Large intestine (tissue), 3 donors: ENCODE measurements at regions not wholly inside any gene's neighbourhood (a gene's known extent, or its start where the extent isn't known, plus 50 kb on each side); places are given as distances from the start of the nearest gene placed in this dataset.

Experiments used
- DNase-seq, 2 donors: peaks; one replicate each; pipeline versions ENCODE4 v3.0.0 to v3.0.0-alpha.2; 2013
- H3K27ac ChIP-seq: one replicate; pipeline ENCODE4 v1.5.1; 2013; ENCODE audit warnings: low read length
- H3K27me3 ChIP-seq: 2 replicates; pipeline ENCODE4 v1.6.1; 2013; ENCODE audit warnings: low read length; ENCODE audit not compliant: control insufficient read depth, insufficient read depth
- H3K36me3 ChIP-seq: 2 replicates; pipeline ENCODE4 v1.6.1; 2013; ENCODE audit warnings: low read length; ENCODE audit not compliant: control insufficient read depth, insufficient read depth
- H3K4me1 ChIP-seq: one replicate; pipeline ENCODE4 v1.6.1; 2013; ENCODE audit warnings: low read length; ENCODE audit not compliant: control insufficient read depth, insufficient read depth
- H3K4me3 ChIP-seq: one replicate; pipeline ENCODE4 v1.5.1; 2013; ENCODE audit warnings: low read length
- H3K9me3 ChIP-seq: one replicate; pipeline ENCODE4 v1.6.1; 2013; ENCODE audit warnings: mild to moderate bottlenecking, low read depth, low read length, moderate library complexity; ENCODE audit not compliant: control insufficient read depth
- WGBS: methylation state at CpG from one replicate; pipeline ENCODE4 v1.1.5; 2013; ENCODE audit warnings: low lambda C conversion rate; ENCODE audit not compliant: insufficient coverage; 5-methylcytosine and 5-hydroxymethylcytosine counted together

DNA sequence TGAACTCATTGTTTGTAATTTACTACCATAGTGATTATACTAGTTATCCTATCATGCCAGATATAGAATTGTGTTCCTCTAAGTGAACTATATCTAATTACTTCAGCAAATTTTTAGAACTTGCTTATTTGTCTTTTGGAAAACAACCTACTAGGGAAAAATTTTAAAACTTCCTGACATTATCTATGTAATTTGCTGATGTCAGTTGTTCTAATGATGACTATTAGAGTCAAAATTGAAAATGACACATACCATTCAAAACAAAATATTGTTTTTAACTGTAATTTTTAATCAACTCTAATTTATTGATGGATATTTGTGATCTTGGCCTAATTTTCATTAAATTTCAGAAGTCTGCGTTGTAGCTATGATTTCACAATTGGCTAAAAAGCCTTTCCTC lies 106.7 kb upstream of the ROBO2 start:
- Histone ChIP-seq H3K4me3 (no peak overlapping the region), H3K27ac (no peak overlapping the region), H3K36me3 (no peaks in the 10 kb centered on the region), H3K9me3 (no peaks in the 10 kb centered on the region), H3K27me3 (no peaks in the 10 kb centered on the region), H3K4me1 (no peaks in the 10 kb centered on the region)
- no CpG with 5 or more reads among the region's 1 CpG for WGBS
- DNase-seq, result no peak

DNA sequence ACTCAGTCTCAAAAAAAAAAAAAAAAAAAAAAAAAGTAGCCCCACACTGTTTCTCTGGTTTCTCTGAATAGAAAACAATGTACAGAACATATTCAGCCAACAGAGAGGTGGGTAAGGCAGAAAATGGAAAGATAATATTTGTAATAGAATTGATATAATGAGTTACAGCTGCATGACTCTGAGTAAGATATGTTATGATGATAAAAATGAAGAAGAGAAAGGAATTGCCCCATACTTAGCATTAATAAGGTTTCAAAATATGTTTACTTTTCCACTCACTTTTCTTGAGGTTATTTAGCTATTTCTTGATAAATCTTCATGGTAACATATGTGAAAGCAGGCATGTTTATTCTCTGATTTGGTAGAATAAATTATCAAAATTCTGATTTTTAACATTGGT lies 100.9 kb upstream of the ROBO2 start:
- no peak for DNase-seq
- H3K4me3 ChIP-seq, result no peak overlapping the region
- peaks cover 15% of the 10 kb centered on the region for H3K4me1 ChIP-seq
- no peak overlapping the region for H3K27ac ChIP-seq
- no peaks in the 10 kb centered on the region for H3K27me3 ChIP-seq
- no peaks in the 10 kb centered on the region for H3K36me3 ChIP-seq
- no peaks in the 10 kb centered on the region for H3K9me3 ChIP-seq

DNA sequence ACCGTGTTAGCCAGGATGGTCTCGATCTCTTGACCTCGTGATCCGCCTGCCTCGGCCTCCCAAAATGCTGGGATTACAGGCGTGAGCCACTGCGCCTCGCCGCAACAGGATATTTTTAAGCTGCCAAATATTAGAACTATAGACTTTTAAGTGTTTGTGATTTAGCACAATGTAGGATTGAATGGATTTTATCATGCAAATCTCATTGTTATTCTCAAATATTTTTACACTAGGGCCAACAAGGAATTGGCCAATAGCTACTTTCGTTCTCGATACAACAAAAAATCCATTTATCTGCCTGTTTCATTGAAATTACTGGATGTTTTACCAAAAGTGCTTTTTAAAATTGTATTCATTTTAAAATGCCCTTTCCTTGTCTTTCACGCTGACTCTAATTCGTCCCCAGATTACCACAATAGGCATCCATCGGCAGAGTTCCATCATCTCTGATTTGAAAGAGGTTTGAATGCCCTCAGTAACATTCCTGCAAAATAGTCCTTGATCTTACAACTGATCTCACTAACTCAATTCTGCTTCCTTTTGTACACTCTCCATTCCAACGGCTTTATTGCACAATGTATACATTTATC lies 99.6 kb upstream of the ROBO2 start:
- no peaks in the 10 kb centered on the region for H3K36me3 ChIP-seq
- H3K4me3 ChIP-seq, result no peak overlapping the region
- H3K27me3 ChIP-seq, result no peaks in the 10 kb centered on the region
- peaks cover 15% of the 10 kb centered on the region for H3K4me1 ChIP-seq
- no peak overlapping the region for H3K27ac ChIP-seq
- H3K9me3 ChIP-seq, result no peaks in the 10 kb centered on the region
- no peak for DNase-seq
- WGBS, result 92% methylated on average over 4 of the region's 15 CpGs

DNA sequence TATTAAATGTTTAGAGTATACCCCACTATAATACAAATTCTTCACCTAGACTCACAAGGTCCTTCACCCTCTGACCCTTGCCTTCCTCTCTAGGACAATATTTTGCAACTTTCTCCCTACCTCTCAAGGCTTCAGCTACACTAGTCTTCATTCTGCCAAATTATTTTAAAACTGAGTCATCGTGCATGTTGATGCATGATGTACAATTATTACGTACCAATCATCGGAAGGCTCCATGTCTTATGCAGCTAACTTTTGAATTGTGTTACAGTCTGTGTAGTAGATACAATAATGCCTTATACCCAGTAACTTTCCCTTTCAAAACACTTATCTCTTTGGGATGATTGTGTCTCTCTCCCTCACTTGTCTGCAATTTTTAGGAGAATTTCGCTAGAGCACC lies 98.5 kb upstream of the ROBO2 start:
- 83% methylated on average over 3 of the region's 4 CpGs for WGBS
- DNase-seq, result no peak

DNA sequence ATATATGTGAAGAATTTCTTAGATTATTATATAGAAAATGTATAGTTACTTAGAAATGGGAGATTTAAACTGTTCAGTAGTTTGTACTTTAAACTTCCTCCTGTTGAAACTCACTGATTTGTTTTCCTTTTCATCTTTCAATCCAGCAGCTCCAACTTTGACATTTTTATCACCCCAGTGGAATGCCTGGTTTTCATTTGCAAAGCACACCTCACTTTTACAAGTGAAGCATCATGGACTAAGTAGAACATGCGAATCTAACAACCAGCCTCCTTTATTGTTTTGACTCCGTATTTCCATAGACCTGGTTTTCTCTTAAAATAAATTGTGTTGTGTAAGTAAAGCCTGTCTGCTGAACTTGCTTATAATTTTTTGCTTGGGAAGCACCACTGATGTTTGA lies 97.8 kb upstream of the ROBO2 start:
- Histone ChIP-seq H3K9me3 (no peaks in the 10 kb centered on the region), H3K36me3 (no peaks in the 10 kb centered on the region), H3K27me3 (no peaks in the 10 kb centered on the region), H3K27ac (no peak overlapping the region), H3K4me1 (peaks cover 15% of the 10 kb centered on the region), H3K4me3 (no peak overlapping the region)
- DNase-seq, result peak; percentile 31 to 61
- WGBS, result no CpG with 5 or more reads among the region's 2 CpGs

More for the DNA sequence above, 98.5 kb upstream of the ROBO2 start:
- H3K9me3 ChIP-seq, result no peaks in the 10 kb centered on the region
- no peak overlapping the region for H3K27ac ChIP-seq
- H3K4me1 ChIP-seq, result peaks cover 15% of the 10 kb centered on the region
- H3K36me3 ChIP-seq, result no peaks in the 10 kb centered on the region
- H3K4me3 ChIP-seq, result no peak overlapping the region
- no peaks in the 10 kb centered on the region for H3K27me3 ChIP-seq

DNA sequence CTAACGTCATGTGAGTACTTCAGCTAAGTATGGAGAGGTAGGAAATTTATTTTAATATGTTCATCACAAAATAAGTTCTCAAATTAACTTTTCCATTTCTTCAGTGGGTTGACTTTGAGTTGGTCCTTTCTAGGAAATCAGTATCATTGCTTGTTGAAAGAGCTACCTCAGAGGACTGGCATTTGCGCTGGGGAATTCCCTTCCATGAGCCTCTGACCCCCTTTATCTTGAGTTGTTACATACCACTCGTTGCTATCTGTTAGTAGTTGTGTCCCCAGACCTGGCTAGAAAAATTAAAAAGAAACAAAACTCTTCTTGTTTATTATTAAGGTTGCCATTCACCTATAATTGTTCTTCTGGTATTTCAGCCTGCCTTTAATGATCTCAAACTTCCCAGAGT lies 96.8 kb upstream of the ROBO2 start:
- 24% methylated on average over 2 of the region's 3 CpGs for WGBS
- peaks cover 15% of the 10 kb centered on the region for H3K4me1 ChIP-seq

DNA sequence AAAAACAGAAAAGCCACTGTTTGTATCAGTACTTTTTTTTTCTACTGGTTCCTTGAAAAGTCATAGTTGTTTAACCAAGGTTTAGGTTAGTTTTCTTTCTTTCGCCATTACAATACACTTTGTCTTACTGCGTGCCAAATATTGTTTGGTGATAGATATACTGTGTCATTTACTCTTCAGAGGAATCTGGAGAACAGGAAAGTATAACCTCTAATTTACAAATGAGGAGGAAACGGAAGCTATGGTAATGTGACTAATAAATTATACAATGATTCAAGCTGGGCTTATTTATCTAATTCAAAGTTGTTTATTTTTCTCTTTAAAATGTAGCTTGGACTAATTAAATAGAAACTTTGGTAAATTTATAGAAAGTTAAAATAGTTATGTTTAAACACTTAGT lies 96.2 kb upstream of the ROBO2 start:
- Histone ChIP-seq H3K4me1 (peaks cover 15% of the 10 kb centered on the region), H3K27ac (no peak overlapping the region), H3K27me3 (no peaks in the 10 kb centered on the region), H3K36me3 (no peaks in the 10 kb centered on the region), H3K4me3 (no peak overlapping the region), H3K9me3 (no peaks in the 10 kb centered on the region)
- 47% methylated on average over 2 of the region's 3 CpGs for WGBS
- peak in 1 of 2 donors; percentile 3 for DNase-seq

More for the DNA sequence above, 96.8 kb upstream of the ROBO2 start:
- DNase-seq, result peak; percentile 73 to 82
- Histone ChIP-seq H3K9me3 (no peaks in the 10 kb centered on the region), H3K4me3 (no peak overlapping the region), H3K27ac (no peak overlapping the region), H3K27me3 (no peaks in the 10 kb centered on the region), H3K36me3 (no peaks in the 10 kb centered on the region)

DNA sequence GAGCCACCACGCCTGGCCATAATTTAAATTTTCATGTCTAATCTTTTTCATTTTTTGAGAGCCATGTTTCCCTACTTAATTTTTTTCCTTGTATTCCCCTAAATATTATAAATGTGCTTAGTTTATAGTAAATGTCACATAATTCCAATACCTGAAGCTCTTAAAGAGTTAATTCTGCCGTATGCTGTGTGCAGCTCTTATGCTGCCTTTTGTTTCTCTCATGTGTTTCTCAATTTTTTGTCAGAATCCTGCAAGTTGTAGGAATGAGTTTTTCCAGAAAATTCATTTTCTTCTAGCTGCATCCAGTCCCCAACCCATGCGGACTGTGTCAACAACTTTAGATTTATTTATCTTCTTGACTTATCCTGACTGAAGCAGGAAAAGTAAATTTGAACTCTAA lies 90.9 kb upstream of the ROBO2 start:
- Histone ChIP-seq H3K27ac (no peak overlapping the region), H3K27me3 (no peaks in the 10 kb centered on the region), H3K9me3 (no peaks in the 10 kb centered on the region), H3K4me3 (no peak overlapping the region), H3K36me3 (no peaks in the 10 kb centered on the region), H3K4me1 (no peaks in the 10 kb centered on the region)
- 100% methylated on average over 2 of the region's 3 CpGs for WGBS
- no peak for DNase-seq

DNA sequence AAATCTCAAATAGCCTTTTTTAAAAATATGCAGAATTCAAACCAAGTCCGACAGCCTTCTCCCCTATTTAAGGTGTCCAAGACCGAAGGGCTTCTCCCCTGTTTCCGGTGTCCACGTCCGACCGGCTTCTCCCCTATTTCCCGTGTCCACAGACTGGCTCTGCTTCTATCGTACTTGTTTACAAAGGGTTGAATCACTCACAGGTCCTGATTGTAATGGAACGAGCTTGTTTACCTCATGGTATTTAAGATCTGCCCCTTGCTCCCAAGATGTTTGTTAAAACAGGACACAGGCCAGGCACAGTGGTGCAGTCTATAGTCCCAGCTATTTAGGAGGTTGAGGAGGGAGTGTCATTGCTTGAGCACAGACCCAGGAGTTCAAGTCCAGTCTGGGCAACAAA lies 90.4 kb upstream of the ROBO2 start:
- Histone ChIP-seq H3K4me3 (no peak overlapping the region), H3K9me3 (no peaks in the 10 kb centered on the region), H3K4me1 (no peaks in the 10 kb centered on the region), H3K36me3 (no peaks in the 10 kb centered on the region), H3K27ac (no peak overlapping the region), H3K27me3 (no peaks in the 10 kb centered on the region)
- DNase-seq, result no peak
- WGBS, result no CpG with 5 or more reads among the region's 9 CpGs

DNA sequence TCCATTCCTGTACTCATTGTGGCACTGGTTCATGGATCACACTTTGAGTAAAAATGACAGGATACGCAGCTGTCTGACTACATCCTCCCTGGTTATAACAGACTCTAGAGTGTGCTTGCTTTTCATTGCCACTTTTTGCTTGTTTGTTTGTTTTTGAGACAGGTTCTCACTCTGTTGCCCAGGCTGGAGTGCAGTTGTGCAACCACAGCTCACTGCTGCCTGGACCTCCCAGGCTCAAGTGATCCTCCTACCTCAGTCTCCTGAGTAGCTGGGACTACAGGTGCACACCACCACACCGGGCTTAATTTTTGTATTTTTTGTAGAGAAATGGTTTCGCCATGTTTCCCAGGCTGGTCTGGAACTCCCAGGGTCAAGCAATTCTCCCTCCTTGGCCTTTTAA lies 89.3 kb upstream of the ROBO2 start:
- Histone ChIP-seq H3K4me1 (no peaks in the 10 kb centered on the region), H3K9me3 (no peaks in the 10 kb centered on the region), H3K36me3 (no peaks in the 10 kb centered on the region), H3K27ac (no peak overlapping the region), H3K27me3 (no peaks in the 10 kb centered on the region), H3K4me3 (no peak overlapping the region)
- no peak for DNase-seq
- WGBS, result 100% methylated on average over 1 of the region's 3 CpGs

DNA sequence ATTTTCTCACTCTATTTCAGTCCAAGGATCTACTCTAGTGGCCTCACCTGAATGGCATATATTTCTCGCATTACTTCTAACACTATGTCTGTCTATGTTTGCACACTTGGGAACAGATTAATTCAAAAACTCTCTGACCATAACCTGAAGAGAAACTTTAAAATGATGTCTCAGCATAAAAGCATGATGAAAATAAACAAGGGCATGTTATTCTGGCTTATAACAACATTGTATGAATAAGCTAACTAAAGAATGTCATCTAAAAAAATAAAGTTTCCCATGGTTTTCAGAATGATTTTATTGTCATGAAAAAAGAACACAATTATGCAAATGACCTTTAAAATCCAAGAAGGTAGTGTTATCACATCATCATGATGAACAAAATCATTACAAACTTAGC lies 85.5 kb upstream of the ROBO2 start:
- no peak overlapping the region for H3K27ac ChIP-seq
- H3K4me3 ChIP-seq, result no peak overlapping the region
- H3K27me3 ChIP-seq, result no peaks in the 10 kb centered on the region
- no peaks in the 10 kb centered on the region for H3K36me3 ChIP-seq
- no peaks in the 10 kb centered on the region for H3K4me1 ChIP-seq
- DNase-seq, result no peak
- no peaks in the 10 kb centered on the region for H3K9me3 ChIP-seq
- WGBS, result no CpG with 5 or more reads among the region's 1 CpG
